ENCODE measurements at regions not wholly inside any gene's neighbourhood (a gene's known extent, or its start where the extent isn't known, plus 50 kb on each side); places are given as distances from the start of the nearest gene placed in this dataset.

- no peak for TF ChIP-seq CTCF (IDR thresholded peaks at IDR 0.05; ENCODE audit: borderline replicate concordance, extremely low read depth, insufficient read depth)
- Histone ChIP-seq H3K9me3 (ENCODE audit: control insufficient read depth in 2 of 3, insufficient read depth in 1 of 3, low read length in 3 of 3) (no peaks in the 10 kb centered on the region), H3K9ac (ENCODE audit: low read length in 3 of 3) (no peak overlapping the region), H3K36me3 (ENCODE audit: control insufficient read depth in 2 of 3, insufficient read depth in 3 of 3, low read length in 3 of 3) (no peaks in the 10 kb centered on the region), H3K4me3 (ENCODE audit: low read length in 3 of 3) (no peak overlapping the region), H3K4me1 (ENCODE audit: control insufficient read depth in 2 of 3, insufficient read depth in 2 of 3, low read depth in 1 of 3, low read length in 3 of 3) (no peaks in the 10 kb centered on the region), H3K27me3 (ENCODE audit: control insufficient read depth, insufficient read depth, low read length) (no peaks in the 10 kb centered on the region), H3K27ac (ENCODE audit: low read depth in 2 of 2, low read length in 2 of 2) (no peak overlapping the region)
- intact Hi-C loops (cut with DNase I), result no loop called here
- DNase-seq (no peak), FAIRE-seq (no peak)
Measured at GRCh38 chr18:10336749-10337350, 117.6 kb upstream of the APCDD1 start.

GRCh38 chr18:10340821-10341220 is 113.6 kb upstream of the APCDD1 start:
- Histone ChIP-seq H3K36me3 (ENCODE audit: control insufficient read depth in 2 of 3, insufficient read depth in 3 of 3, low read length in 3 of 3) (no peaks in the 10 kb centered on the region), H3K9me3 (ENCODE audit: control insufficient read depth in 2 of 3, insufficient read depth in 1 of 3, low read length in 3 of 3) (no peaks in the 10 kb centered on the region), H3K27ac (ENCODE audit: low read depth in 2 of 2, low read length in 2 of 2) (no peak overlapping the region), H3K9ac (ENCODE audit: low read length in 3 of 3) (no peak overlapping the region), H3K4me1 (ENCODE audit: control insufficient read depth in 2 of 3, insufficient read depth in 2 of 3, low read depth in 1 of 3, low read length in 3 of 3) (no peaks in the 10 kb centered on the region), H3K27me3 (ENCODE audit: control insufficient read depth, insufficient read depth, low read length) (no peaks in the 10 kb centered on the region), H3K4me3 (ENCODE audit: low read length in 3 of 3) (no peak overlapping the region)
- TF ChIP-seq CTCF (IDR thresholded peaks at IDR 0.05; ENCODE audit: borderline replicate concordance, extremely low read depth, insufficient read depth), result no peak
- intact Hi-C loops (cut with DNase I), result no loop called here
- DNase-seq, result no peak
- no peak for FAIRE-seq

- Histone ChIP-seq H3K9me3 (ENCODE audit: control insufficient read depth in 2 of 3, insufficient read depth in 1 of 3, low read length in 3 of 3) (no peaks in the 10 kb centered on the region), H3K4me1 (ENCODE audit: control insufficient read depth in 2 of 3, insufficient read depth in 2 of 3, low read depth in 1 of 3, low read length in 3 of 3) (no peaks in the 10 kb centered on the region), H3K27me3 (ENCODE audit: control insufficient read depth, insufficient read depth, low read length) (no peaks in the 10 kb centered on the region), H3K36me3 (ENCODE audit: control insufficient read depth in 2 of 3, insufficient read depth in 3 of 3, low read length in 3 of 3) (no peaks in the 10 kb centered on the region), H3K4me3 (ENCODE audit: low read length in 3 of 3) (no peak overlapping the region), H3K9ac (ENCODE audit: low read length in 3 of 3) (no peak overlapping the region), H3K27ac (ENCODE audit: low read depth in 2 of 2, low read length in 2 of 2) (no peak overlapping the region)
- intact Hi-C loops (cut with DNase I), result no loop called here
- no peak for TF ChIP-seq CTCF (IDR thresholded peaks at IDR 0.05; ENCODE audit: borderline replicate concordance, extremely low read depth, insufficient read depth)
- no peak for DNase-seq
- FAIRE-seq, result no peak
Measured at GRCh38 chr18:10343778-10344177, 110.7 kb upstream of the APCDD1 start.

Data from kidney (tissue), 13 donors.